ENCODE measurements at regions not wholly inside any gene's neighbourhood (a gene's known extent, or its start where the extent isn't known, plus 50 kb on each side); places are given as distances from the start of the nearest gene placed in this dataset.

GRCh38 chr4:133062851-133063250 lies 86.2 kb upstream of the PCDH10 start:
- DNase-seq (ENCODE audit: low spot score) (no peak), ATAC-seq (ENCODE audit: low read depth) (no peak)
- Histone ChIP-seq H3K36me3 (ENCODE audit: low read depth) (no peaks in the 10 kb centered on the region), H3K27ac (ENCODE audit: poor library complexity, severe bottlenecking) (no peak overlapping the region), H3K4me3 (ENCODE audit: severe bottlenecking) (no peak overlapping the region), H3K4me1 (ENCODE audit: insufficient read depth, poor library complexity, severe bottlenecking) (no peaks in the 10 kb centered on the region), H3K9me3 (ENCODE audit: severe bottlenecking) (no peaks in the 10 kb centered on the region), H3K27me3 (ENCODE audit: insufficient read depth, poor library complexity, severe bottlenecking) (no peaks in the 10 kb centered on the region)
- no peak for TF ChIP-seq CTCF (IDR thresholded peaks at IDR 0.05; ENCODE audit: poor library complexity, severe bottlenecking)

- H3K36me3 ChIP-seq (ENCODE audit: low read depth) = no peaks in the 10 kb centered on the region
- DNase-seq (ENCODE audit: low spot score) (no peak), ATAC-seq (ENCODE audit: low read depth) (no peak)
Measured at GRCh38 chr4:133068083-133068482, 81.0 kb upstream of the PCDH10 start.

GRCh38 chr4:133081246-133081645 lies 67.8 kb upstream of the PCDH10 start:
- no peaks in the 10 kb centered on the region for H3K9me3 ChIP-seq (ENCODE audit: severe bottlenecking)
- H3K27ac ChIP-seq (ENCODE audit: poor library complexity, severe bottlenecking) = no peak overlapping the region
- H3K4me1 ChIP-seq (ENCODE audit: insufficient read depth, poor library complexity, severe bottlenecking) = no peaks in the 10 kb centered on the region
- no peak for ATAC-seq (ENCODE audit: low read depth)
- no peaks in the 10 kb centered on the region for H3K27me3 ChIP-seq (ENCODE audit: insufficient read depth, poor library complexity, severe bottlenecking)
- no peak for DNase-seq (ENCODE audit: low spot score)
- no peak for TF ChIP-seq CTCF (IDR thresholded peaks at IDR 0.05; ENCODE audit: poor library complexity, severe bottlenecking)
- H3K36me3 ChIP-seq (ENCODE audit: low read depth) = no peaks in the 10 kb centered on the region
- H3K4me3 ChIP-seq (ENCODE audit: severe bottlenecking) = no peak overlapping the region

More at GRCh38 chr4:133068083-133068482, 81.0 kb upstream of the PCDH10 start:
- TF ChIP-seq CTCF (IDR thresholded peaks at IDR 0.05; ENCODE audit: poor library complexity, severe bottlenecking) = no peak
- no peak overlapping the region for H3K4me3 ChIP-seq (ENCODE audit: severe bottlenecking)
- no peaks in the 10 kb centered on the region for H3K9me3 ChIP-seq (ENCODE audit: severe bottlenecking)
- H3K27ac ChIP-seq (ENCODE audit: poor library complexity, severe bottlenecking) = no peak overlapping the region
- H3K4me1 ChIP-seq (ENCODE audit: insufficient read depth, poor library complexity, severe bottlenecking) = no peaks in the 10 kb centered on the region
- no peaks in the 10 kb centered on the region for H3K27me3 ChIP-seq (ENCODE audit: insufficient read depth, poor library complexity, severe bottlenecking)

GRCh38 chr4:133084421-133084820 lies 64.7 kb upstream of the PCDH10 start:
- Histone ChIP-seq H3K27ac (ENCODE audit: poor library complexity, severe bottlenecking) (no peak overlapping the region), H3K36me3 (ENCODE audit: low read depth) (no peaks in the 10 kb centered on the region), H3K27me3 (ENCODE audit: insufficient read depth, poor library complexity, severe bottlenecking) (no peaks in the 10 kb centered on the region), H3K4me3 (ENCODE audit: severe bottlenecking) (no peak overlapping the region), H3K4me1 (ENCODE audit: insufficient read depth, poor library complexity, severe bottlenecking) (no peaks in the 10 kb centered on the region), H3K9me3 (ENCODE audit: severe bottlenecking) (no peaks in the 10 kb centered on the region)
- DNase-seq (ENCODE audit: low spot score) (no peak), ATAC-seq (ENCODE audit: low read depth) (no peak)
- no peak for TF ChIP-seq CTCF (IDR thresholded peaks at IDR 0.05; ENCODE audit: poor library complexity, severe bottlenecking)

- H3K4me3 ChIP-seq (ENCODE audit: severe bottlenecking) = no peak overlapping the region
- H3K4me1 ChIP-seq (ENCODE audit: insufficient read depth, poor library complexity, severe bottlenecking) = no peaks in the 10 kb centered on the region
- ATAC-seq (ENCODE audit: low read depth) = no peak
- no peak for TF ChIP-seq CTCF (IDR thresholded peaks at IDR 0.05; ENCODE audit: poor library complexity, severe bottlenecking)
- H3K27ac ChIP-seq (ENCODE audit: poor library complexity, severe bottlenecking) = no peak overlapping the region
- no peaks in the 10 kb centered on the region for H3K9me3 ChIP-seq (ENCODE audit: severe bottlenecking)
- no peak for DNase-seq (ENCODE audit: low spot score)
- H3K27me3 ChIP-seq (ENCODE audit: insufficient read depth, poor library complexity, severe bottlenecking) = no peaks in the 10 kb centered on the region
- H3K36me3 ChIP-seq (ENCODE audit: low read depth) = no peaks in the 10 kb centered on the region
Measured at GRCh38 chr4:133095591-133095990, 53.5 kb upstream of the PCDH10 start.

Measured in RWPE2 (cell line).